Small intestine (tissue), 7 donors: ENCODE measurements at regions not wholly inside any gene's neighbourhood (a gene's known extent, or its start where the extent isn't known, plus 50 kb on each side); places are given as distances from the start of the nearest gene placed in this dataset.

Source experiments
- DNase-seq, 2 donors: peaks; one replicate each; pipeline versions ENCODE4 v3.0.0 to v3.0.0-alpha.2; 2013
- FAIRE-seq: peaks from 2 replicates; lab custom pipeline; 2012; peaks lifted over from hg19 to GRCh38; lab: Jason Lieb, UNC
- H3K27ac ChIP-seq, 3 donors: one replicate each; pipeline ENCODE4 v1.5.1; 2013; ENCODE audit warnings: low read length in 2 of 3, mild to moderate bottlenecking in 2 of 3, control low read depth in 1 of 3, inconsistent platforms in 1 of 3, low read depth in 1 of 3, moderate library complexity in 1 of 3
- H3K27me3 ChIP-seq, 3 donors: one replicate each; pipeline ENCODE4 v1.6.1; 2013; ENCODE audit warnings: low read length in 3 of 3, inconsistent platforms in 1 of 3; ENCODE audit not compliant: control insufficient read depth in 3 of 3, insufficient read depth in 3 of 3
- H3K36me3 ChIP-seq, 3 donors: one replicate each; pipeline ENCODE4 v1.6.1; 2013; ENCODE audit warnings: low read length in 3 of 3, inconsistent platforms in 1 of 3, low read depth in 1 of 3, mild to moderate bottlenecking in 1 of 3, moderate library complexity in 1 of 3; ENCODE audit not compliant: control insufficient read depth in 3 of 3, insufficient read depth in 2 of 3
- H3K4me1 ChIP-seq, 3 donors: one replicate each; pipeline ENCODE4 v1.6.1; 2013; ENCODE audit warnings: low read length in 2 of 3, inconsistent platforms in 1 of 3, low read depth in 1 of 3, mild to moderate bottlenecking in 1 of 3, moderate library complexity in 1 of 3; ENCODE audit not compliant: control insufficient read depth in 3 of 3, insufficient read depth in 2 of 3
- H3K4me3 ChIP-seq, 3 donors: one replicate each; pipeline ENCODE4 v1.5.1; 2013; ENCODE audit warnings: low read length in 3 of 3, control low read depth in 1 of 3, inconsistent platforms in 1 of 3, low read depth in 1 of 3, mild to moderate bottlenecking in 1 of 3, moderate library complexity in 1 of 3
- H3K9me3 ChIP-seq, 2 donors: one replicate each; pipeline ENCODE4 v1.6.1; 2013; ENCODE audit warnings: low read depth in 1 of 2, low read length in 1 of 2; ENCODE audit not compliant: control insufficient read depth in 2 of 2, insufficient read depth in 1 of 2
- WGBS, 3 donors: extraction: QIAGEN DNeasy Blood & Tissue Kit; methylation state at CpG; one replicate each; pipeline ENCODE4 v1.1.7; 2013; 5-methylcytosine and 5-hydroxymethylcytosine counted together
- donor health status: healthy with polysubstance abuse.
- donor health status: control.
- donor health status: control.
- donor health status: Bipolar disorder and iron deficiency.
- donor health status: healthy.

DNA sequence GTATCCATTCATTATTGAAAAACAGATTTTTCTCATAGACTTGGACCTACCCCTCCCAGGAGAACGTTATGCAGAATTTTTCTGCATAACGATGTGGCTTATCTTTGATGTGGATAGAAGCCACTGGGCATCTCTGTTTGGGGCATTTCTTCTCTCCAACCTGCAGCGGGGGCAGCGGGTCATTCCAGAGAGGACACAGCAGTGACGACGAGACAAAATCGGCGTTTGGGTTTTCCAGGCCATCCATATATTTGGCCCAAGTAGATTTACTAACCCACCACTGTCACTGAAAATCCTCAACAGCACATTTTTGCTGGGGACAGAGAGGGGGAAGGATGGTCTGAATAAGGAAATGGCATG is 299.3 kb upstream of the PITRM1 start:
- WGBS, 3 donors = 83 to 84% (median 84%) methylated on average over 8 of the region's 8 CpGs
- Histone ChIP-seq H3K27ac (peak overlapping the region in 2 of 3 donors; percentile 31 to 75), H3K4me1 (peaks cover 0 to 10% (median 0%) of the 10 kb centered on the region in 3 donors), H3K9me3 (peaks cover 0 to 4% of the 10 kb centered on the region in 2 donors), H3K27me3 (no peaks in the 10 kb centered on the region), H3K4me3 (no peak overlapping the region), H3K36me3 (no peaks in the 10 kb centered on the region)
- DNase-seq (no peak), FAIRE-seq (no peak)

GRCh38 chr10:3471472-3471871 is 298.9 kb upstream of the PITRM1 start:
- Histone ChIP-seq H3K4me3 (no peak overlapping the region), H3K27me3 (no peaks in the 10 kb centered on the region), H3K4me1 (peaks cover 0 to 10% (median 0%) of the 10 kb centered on the region in 3 donors), H3K9me3 (peaks cover 0 to 4% of the 10 kb centered on the region in 2 donors), H3K27ac (peak overlapping the region in 1 of 3 donors; percentile 75), H3K36me3 (no peaks in the 10 kb centered on the region)
- DNase-seq (no peak), FAIRE-seq (no peak)
- 67 to 88% (median 87%) methylated on average over 10 of the region's 10 CpGs for WGBS, 3 donors

DNA sequence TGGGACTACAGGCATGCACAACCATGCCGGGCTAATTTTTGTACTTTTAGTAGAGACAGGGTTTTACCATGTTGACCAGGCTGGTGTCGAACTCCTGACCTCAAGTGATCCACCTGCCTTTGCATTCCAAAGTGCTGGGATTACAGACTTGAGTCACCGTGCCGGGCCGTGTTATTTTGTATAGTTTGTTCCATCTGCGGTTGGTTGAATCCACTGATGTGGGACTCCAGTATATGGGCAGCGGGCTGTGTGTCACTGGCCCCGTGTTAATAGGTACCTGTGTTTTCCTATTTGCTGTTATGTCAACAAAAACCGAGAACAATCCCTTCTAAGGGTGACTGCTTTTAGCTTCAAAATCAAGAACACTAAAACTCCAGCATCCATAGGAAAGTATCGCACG is 297.6 kb upstream of the PITRM1 start:
- H3K36me3 ChIP-seq = no peaks in the 10 kb centered on the region
- DNase-seq = no peak
- H3K4me1 ChIP-seq = peaks cover 0 to 10% (median 2%) of the 10 kb centered on the region in 3 donors
- no peaks in the 10 kb centered on the region for H3K27me3 ChIP-seq
- H3K9me3 ChIP-seq = peaks cover 0 to 4% of the 10 kb centered on the region in 2 donors
- H3K4me3 ChIP-seq = no peak overlapping the region
- WGBS, 3 donors = 91 to 95% (median 92%) methylated on average over 11 of the region's 11 CpGs
- H3K27ac ChIP-seq = no peak overlapping the region
- no peak for FAIRE-seq

DNA sequence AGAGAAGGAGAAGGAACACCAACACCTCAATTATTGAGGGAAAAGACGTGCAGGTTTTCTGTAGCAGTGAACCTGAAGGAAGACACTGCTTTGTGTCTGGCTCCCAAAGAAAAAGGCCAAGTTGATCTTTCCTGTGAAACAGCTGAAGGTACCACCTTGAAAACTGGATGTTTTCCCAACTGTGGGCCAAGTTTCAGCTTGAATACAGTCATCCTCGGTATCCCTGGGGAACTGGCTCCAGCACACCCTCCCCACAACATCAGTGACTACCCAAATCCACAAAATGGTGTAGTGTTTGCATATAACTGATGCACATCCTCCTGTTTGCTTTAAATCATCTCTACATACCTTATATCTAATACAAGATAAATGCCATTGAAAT is 297.0 kb upstream of the PITRM1 start:
- Histone ChIP-seq H3K36me3 (no peaks in the 10 kb centered on the region), H3K27me3 (no peaks in the 10 kb centered on the region), H3K4me3 (no peak overlapping the region), H3K27ac (peak overlapping the region in 2 of 3 donors; percentile 36 to 94), H3K9me3 (peaks cover 0 to 4% of the 10 kb centered on the region in 2 donors), H3K4me1 (peaks cover 0 to 10% (median 2%) of the 10 kb centered on the region in 3 donors)
- FAIRE-seq (no peak), DNase-seq (no peak)
- 73 to 88% (median 76%) methylated on average over 2 of the region's 2 CpGs for WGBS, 3 donors

DNA sequence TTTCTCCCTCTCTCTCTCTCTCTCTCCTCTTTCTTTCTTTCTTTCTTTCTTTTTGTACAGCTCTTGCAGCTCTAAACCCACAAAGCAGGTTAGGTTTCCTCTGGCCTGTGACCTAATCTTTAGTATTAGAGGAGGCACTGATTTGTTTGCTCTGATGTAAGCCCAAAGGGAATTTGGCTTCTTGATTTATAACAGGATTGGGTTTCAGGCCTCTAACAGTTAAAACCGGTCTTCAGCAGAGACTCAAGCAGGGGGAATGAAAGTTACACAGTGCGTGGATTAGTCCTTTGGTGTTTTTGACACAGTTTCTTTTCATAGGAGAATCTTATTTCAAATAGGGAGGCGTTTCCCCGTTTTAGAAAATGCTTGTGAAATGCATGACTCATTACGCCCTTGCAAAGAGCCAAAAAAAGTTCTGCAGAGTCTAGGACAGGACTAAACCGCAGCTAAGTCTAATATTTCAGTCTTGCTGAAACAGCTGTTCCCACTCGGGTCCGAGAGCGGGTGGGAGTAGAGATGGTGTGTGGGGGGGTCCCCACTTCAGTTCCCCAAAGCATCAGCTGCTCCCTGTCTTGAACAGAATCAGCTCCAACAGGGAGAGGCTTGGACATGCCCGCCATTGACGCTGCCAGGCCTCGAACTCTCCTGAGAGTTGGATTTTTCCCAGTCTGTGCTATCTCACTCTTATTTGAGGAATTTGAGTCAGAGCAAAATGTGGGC is 296.5 kb upstream of the PITRM1 start:
- Histone ChIP-seq H3K4me3 (no peak overlapping the region), H3K4me1 (peaks cover 0 to 10% (median 2%) of the 10 kb centered on the region in 3 donors), H3K27me3 (no peaks in the 10 kb centered on the region), H3K9me3 (peaks cover 0 to 4% of the 10 kb centered on the region in 2 donors), H3K27ac (peak overlapping the region in 2 of 3 donors; percentile 54 to 94), H3K36me3 (no peaks in the 10 kb centered on the region)
- no peak for DNase-seq
- 49 to 80% (median 64%) methylated on average over 12 of the region's 12 CpGs for WGBS, 3 donors
- no peak for FAIRE-seq

- 51 to 81% (median 67%) methylated on average over 23 of the region's 23 CpGs for WGBS, 3 donors
- no peaks in the 10 kb centered on the region for H3K36me3 ChIP-seq
- peaks cover 0 to 4% of the 10 kb centered on the region in 2 donors for H3K9me3 ChIP-seq
- peak overlapping the region in 2 of 3 donors; percentile 24 to 92 for H3K27ac ChIP-seq
- H3K27me3 ChIP-seq = no peaks in the 10 kb centered on the region
- FAIRE-seq (no peak), DNase-seq (no peak)
- H3K4me3 ChIP-seq = no peak overlapping the region
- peaks cover 0 to 10% (median 2%) of the 10 kb centered on the region in 3 donors for H3K4me1 ChIP-seq
Observed at GRCh38 chr10:3467052-3467951, 294.7 kb upstream of the PITRM1 start.

DNA sequence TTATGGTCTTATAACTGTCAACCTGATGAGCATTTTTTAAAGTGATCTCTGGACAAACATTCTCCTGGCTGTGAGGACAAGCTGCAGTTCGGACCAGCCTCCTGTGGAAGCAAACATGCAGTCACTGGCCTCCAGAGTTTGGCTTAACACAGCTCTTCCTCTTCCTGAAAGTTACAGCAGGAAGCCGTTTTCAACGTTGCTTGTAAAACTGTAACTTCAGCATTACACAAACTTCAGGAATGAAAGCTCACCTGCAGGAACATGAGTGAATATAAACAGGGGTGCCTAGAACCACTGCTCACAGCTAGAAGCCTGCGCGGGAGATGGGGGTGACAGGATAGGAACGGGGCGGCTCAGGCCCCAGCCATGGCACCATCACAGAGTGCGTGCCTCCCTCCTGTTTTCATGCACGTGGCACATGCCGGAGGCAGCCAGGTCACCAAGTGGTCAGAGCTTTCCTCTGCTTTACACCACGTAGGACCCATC is 292.9 kb upstream of the PITRM1 start:
- Histone ChIP-seq H3K27me3 (no peaks in the 10 kb centered on the region), H3K9me3 (peaks cover 0 to 2% of the 10 kb centered on the region in 2 donors), H3K27ac (peak overlapping the region; percentile 29 to 77 (median 53)), H3K4me3 (no peak overlapping the region), H3K36me3 (no peaks in the 10 kb centered on the region), H3K4me1 (peaks cover 0 to 3% (median 2%) of the 10 kb centered on the region in 3 donors)
- 59 to 67% (median 65%) methylated on average over 11 of the region's 11 CpGs for WGBS, 3 donors
- DNase-seq (peak in 1 of 2 donors; percentile 47), FAIRE-seq (no peak)

- DNase-seq (peak; percentile 46 to 62), FAIRE-seq (no peak)
- H3K27ac ChIP-seq = peak overlapping the region; percentile 24 to 77 (median 53)
- H3K4me1 ChIP-seq = peaks cover 0 to 3% (median 2%) of the 10 kb centered on the region in 3 donors
- no peaks in the 10 kb centered on the region for H3K36me3 ChIP-seq
- H3K4me3 ChIP-seq = no peak overlapping the region
- 37 to 60% (median 44%) methylated on average over 9 of the region's 9 CpGs for WGBS, 3 donors
- H3K9me3 ChIP-seq = peaks cover 0 to 2% of the 10 kb centered on the region in 2 donors
- no peaks in the 10 kb centered on the region for H3K27me3 ChIP-seq
Observed at GRCh38 chr10:3464760-3465405, 292.3 kb upstream of the PITRM1 start.
